ENCODE measurements at regions not wholly inside any gene's neighbourhood (a gene's known extent, or its start where the extent isn't known, plus 50 kb on each side); places are given as distances from the start of the nearest gene placed in this dataset.

GRCh38 chr14:45868377-45868776, 615.4 kb upstream of the MIS18BP1 start:
- no peaks in the 10 kb centered on the region for H3K36me3 ChIP-seq (ENCODE audit: control insufficient read depth in 1 of 2, insufficient read depth in 2 of 2, low read length in 2 of 2)
- H3K27me3 ChIP-seq (ENCODE audit: insufficient read depth, low read length) = no peaks in the 10 kb centered on the region
- H3K4me3 ChIP-seq (replicated peaks in 1 of 2; ENCODE audit: low read depth in 1 of 2, low read length in 2 of 2) = no peak overlapping the region
- ATAC-seq (no peak), DNase-seq (ENCODE audit: low read depth, low spot score) (no peak)
- no peak overlapping the region for H3K9ac ChIP-seq (ENCODE audit: low read length)
- TF ChIP-seq POLR2AphosphoS5 (IDR thresholded peaks at IDR 0.05; ENCODE audit: low read depth, low read length) (no peak), SRF (IDR thresholded peaks at IDR 0.05; ENCODE audit: low read depth) (no peak), TCF7L2 (IDR thresholded peaks at IDR 0.05; ENCODE audit: borderline replicate concordance, extremely low read depth, insufficient read depth, insufficient read length) (no peak), CEBPB (IDR thresholded peaks at IDR 0.05; ENCODE audit: low read depth) (no peak)
- H3K4me1 ChIP-seq (ENCODE audit: control insufficient read depth in 1 of 2, insufficient read depth in 2 of 2, low read length in 2 of 2) = no peaks in the 10 kb centered on the region
- CTCF ChIA-PET = no interaction called here
- H2AFZ ChIP-seq (ENCODE audit: low read depth, low read length, poor library complexity, severe bottlenecking) = no peak overlapping the region
- no peak overlapping the region for H3K4me2 ChIP-seq (ENCODE audit: low read length)
- H3K79me2 ChIP-seq (ENCODE audit: insufficient read depth, low read length) = no peaks in the 10 kb centered on the region
- H3K9me2 ChIP-seq (ENCODE audit: insufficient read depth) = no peaks in the 10 kb centered on the region
- intact Hi-C loops (cut with micrococcal nuclease) = no loop called here
- POLR2A ChIA-PET = no interaction called here
- no peaks in the 10 kb centered on the region; the same call in 1 of the 2 replicates for H4K20me1 ChIP-seq (ENCODE audit: insufficient read depth)
- no TSS peak for BruUV-seq (replicated peaks)
- H3K27ac ChIP-seq (ENCODE audit: low read depth, low read length) = no peak overlapping the region
- RAD21 ChIA-PET (ENCODE audit: low non-redundant PET in 1 of 2, low total read pairs in 2 of 2, uncharacterized antibody in 2 of 2, unreplicated experiment in 2 of 2) = no interaction called here
- no peaks in the 10 kb centered on the region for H3K9me3 ChIP-seq (ENCODE audit: control insufficient read depth in 1 of 2, insufficient read depth in 1 of 2, low read depth in 1 of 2, low read length in 2 of 2)

DNA sequence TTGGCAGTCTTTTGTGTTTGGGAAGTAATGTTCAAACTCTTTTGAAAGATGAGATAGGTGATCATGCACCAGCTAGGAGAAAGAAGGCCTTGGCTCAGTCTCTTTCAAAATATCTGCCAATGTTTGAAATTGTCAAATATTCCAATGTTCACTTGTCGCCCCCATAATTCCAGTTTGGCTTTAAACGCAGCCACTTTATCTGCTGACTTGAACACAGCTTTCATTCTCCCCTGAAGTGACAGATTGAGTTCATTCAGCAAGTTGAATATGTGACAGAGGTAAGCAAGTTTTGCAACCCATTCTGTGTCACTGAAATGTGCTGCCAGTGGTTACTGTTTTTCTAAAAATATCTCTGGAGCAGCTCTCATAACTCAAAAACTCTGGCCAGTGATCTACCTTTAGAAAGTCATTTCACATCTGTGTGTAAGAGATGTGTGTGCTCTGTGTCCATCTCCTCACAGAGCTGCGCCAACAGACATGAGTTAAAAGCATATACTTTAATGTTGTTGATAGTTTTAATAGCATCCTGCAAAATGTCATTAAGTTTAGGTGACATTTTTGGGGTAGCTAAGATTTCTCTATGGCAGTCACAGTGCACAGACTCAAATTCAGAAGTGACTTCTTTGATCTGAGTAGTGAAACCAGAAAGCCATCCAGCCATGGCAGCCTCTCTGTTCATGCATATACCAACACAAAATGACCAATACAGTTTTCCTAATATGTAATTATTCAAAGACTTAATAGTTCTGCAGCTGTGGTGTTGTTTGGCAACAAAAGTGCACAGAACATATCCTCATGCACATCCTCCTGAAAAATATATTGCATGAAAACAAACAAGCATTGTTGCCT, 614.3 kb upstream of the MIS18BP1 start:
- no peaks in the 10 kb centered on the region for H3K4me1 ChIP-seq (ENCODE audit: control insufficient read depth in 1 of 2, insufficient read depth in 2 of 2, low read length in 2 of 2)
- no peak overlapping the region for H3K4me2 ChIP-seq (ENCODE audit: low read length)
- RAD21 ChIA-PET (ENCODE audit: low non-redundant PET in 1 of 2, low total read pairs in 2 of 2, uncharacterized antibody in 2 of 2, unreplicated experiment in 2 of 2) = no interaction called here
- no peak overlapping the region for H3K4me3 ChIP-seq (replicated peaks in 1 of 2; ENCODE audit: low read depth in 1 of 2, low read length in 2 of 2)
- intact Hi-C loops (cut with micrococcal nuclease) = no loop called here
- H4K20me1 ChIP-seq (ENCODE audit: insufficient read depth) = no peaks in the 10 kb centered on the region; the same call in 1 of the 2 replicates
- no peaks in the 10 kb centered on the region for H3K36me3 ChIP-seq (ENCODE audit: control insufficient read depth in 1 of 2, insufficient read depth in 2 of 2, low read length in 2 of 2)
- H2AFZ ChIP-seq (ENCODE audit: low read depth, low read length, poor library complexity, severe bottlenecking) = no peak overlapping the region
- H3K79me2 ChIP-seq (ENCODE audit: insufficient read depth, low read length) = no peaks in the 10 kb centered on the region
- H3K9ac ChIP-seq (ENCODE audit: low read length) = no peak overlapping the region
- H3K27ac ChIP-seq (ENCODE audit: low read depth, low read length) = no peak overlapping the region
- DNase-seq (ENCODE audit: low read depth, low spot score) (no peak), ATAC-seq (no peak)
- POLR2A ChIA-PET = no interaction called here
- no TSS peak for BruUV-seq (replicated peaks)
- no peaks in the 10 kb centered on the region for H3K9me3 ChIP-seq (ENCODE audit: control insufficient read depth in 1 of 2, insufficient read depth in 1 of 2, low read depth in 1 of 2, low read length in 2 of 2)
- H3K27me3 ChIP-seq (ENCODE audit: insufficient read depth, low read length) = no peaks in the 10 kb centered on the region
- CTCF ChIA-PET = no interaction called here
- no peaks in the 10 kb centered on the region for H3K9me2 ChIP-seq (ENCODE audit: insufficient read depth)
- TF ChIP-seq FOSL1 (IDR thresholded peaks at IDR 0.05; ENCODE audit: low read depth) (no peak), ELF1 (IDR thresholded peaks at IDR 0.05; ENCODE audit: borderline replicate concordance, low read depth) (no peak), EZH2phosphoT487 (IDR thresholded peaks at IDR 0.05; ENCODE audit: borderline replicate concordance) (no peak), ZFX (IDR thresholded peaks at IDR 0.05) (no peak), SP1 (IDR thresholded peaks at IDR 0.05; ENCODE audit: low read depth) (no peak), REST (IDR thresholded peaks at IDR 0.05; ENCODE audit: low read depth) (no peak)
- TF ChIP-seq, protein P1, sequence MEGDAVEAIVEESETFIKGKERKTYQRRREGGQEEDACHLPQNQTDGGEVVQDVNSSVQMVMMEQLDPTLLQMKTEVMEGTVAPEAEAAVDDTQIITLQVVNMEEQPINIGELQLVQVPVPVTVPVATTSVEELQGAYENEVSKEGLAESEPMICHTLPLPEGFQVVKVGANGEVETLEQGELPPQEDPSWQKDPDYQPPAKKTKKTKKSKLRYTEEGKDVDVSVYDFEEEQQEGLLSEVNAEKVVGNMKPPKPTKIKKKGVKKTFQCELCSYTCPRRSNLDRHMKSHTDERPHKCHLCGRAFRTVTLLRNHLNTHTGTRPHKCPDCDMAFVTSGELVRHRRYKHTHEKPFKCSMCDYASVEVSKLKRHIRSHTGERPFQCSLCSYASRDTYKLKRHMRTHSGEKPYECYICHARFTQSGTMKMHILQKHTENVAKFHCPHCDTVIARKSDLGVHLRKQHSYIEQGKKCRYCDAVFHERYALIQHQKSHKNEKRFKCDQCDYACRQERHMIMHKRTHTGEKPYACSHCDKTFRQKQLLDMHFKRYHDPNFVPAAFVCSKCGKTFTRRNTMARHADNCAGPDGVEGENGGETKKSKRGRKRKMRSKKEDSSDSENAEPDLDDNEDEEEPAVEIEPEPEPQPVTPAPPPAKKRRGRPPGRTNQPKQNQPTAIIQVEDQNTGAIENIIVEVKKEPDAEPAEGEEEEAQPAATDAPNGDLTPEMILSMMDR (IDR thresholded peaks at IDR 0.05 in 2 of 3, conservative IDR thresholded peaks at IDR 0.05 in 1 of 3; ENCODE audit: borderline replicate concordance in 1 of 3, insufficient read depth in 1 of 3, low read depth in 2 of 3, low read length in 2 of 3) = no peak
- TF ChIP-seq, protein P2, sequence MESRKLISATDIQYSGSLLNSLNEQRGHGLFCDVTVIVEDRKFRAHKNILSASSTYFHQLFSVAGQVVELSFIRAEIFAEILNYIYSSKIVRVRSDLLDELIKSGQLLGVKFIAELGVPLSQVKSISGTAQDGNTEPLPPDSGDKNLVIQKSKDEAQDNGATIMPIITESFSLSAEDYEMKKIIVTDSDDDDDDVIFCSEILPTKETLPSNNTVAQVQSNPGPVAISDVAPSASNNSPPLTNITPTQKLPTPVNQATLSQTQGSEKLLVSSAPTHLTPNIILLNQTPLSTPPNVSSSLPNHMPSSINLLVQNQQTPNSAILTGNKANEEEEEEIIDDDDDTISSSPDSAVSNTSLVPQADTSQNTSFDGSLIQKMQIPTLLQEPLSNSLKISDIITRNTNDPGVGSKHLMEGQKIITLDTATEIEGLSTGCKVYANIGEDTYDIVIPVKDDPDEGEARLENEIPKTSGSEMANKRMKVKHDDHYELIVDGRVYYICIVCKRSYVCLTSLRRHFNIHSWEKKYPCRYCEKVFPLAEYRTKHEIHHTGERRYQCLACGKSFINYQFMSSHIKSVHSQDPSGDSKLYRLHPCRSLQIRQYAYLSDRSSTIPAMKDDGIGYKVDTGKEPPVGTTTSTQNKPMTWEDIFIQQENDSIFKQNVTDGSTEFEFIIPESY (IDR thresholded peaks at IDR 0.05; ENCODE audit: extremely low read depth, insufficient replicate concordance, low read length) = no peak
